Lower leg skin (tissue), 4 donors: ENCODE measurements at regions not wholly inside any gene's neighbourhood (a gene's known extent, or its start where the extent isn't known, plus 50 kb on each side); places are given as distances from the start of the nearest gene placed in this dataset.

Experiments
- DNase-seq, 2 donors: peaks; one replicate each; pipeline ENCODE4 v3.0.0-alpha.2; 2019; ENCODE audit warnings: low spot score in 2 of 2
- H3K4me3 ChIP-seq: fragments of 200-600 bp; sonication (generic); 2 replicates; pipeline ENCODE4 v1.5.1; 2017; ENCODE audit warnings: mild to moderate bottlenecking, low read depth; ENCODE audit not compliant: poor library complexity, severe bottlenecking
- POLR2A ChIP-seq, 2 donors: fragments of 450-650 bp; IDR thresholded peaks; one replicate each; pipeline ENCODE4 v1.6.1; 2016 to 2017; ENCODE audit warnings: antibody characterized with exemption in 2 of 2, mild to moderate bottlenecking in 1 of 2, moderate library complexity in 1 of 2
- WGBS, 2 donors: methylation state at CpG; one replicate each; pipeline ENCODE4 v1.1.5; 2018; 5-methylcytosine and 5-hydroxymethylcytosine counted together
- intact Hi-C: fragments of 100-400 bp; cut with DNase I; formaldehyde crosslinking; loops from one replicate; pipeline ENCODE4 v1.15.0; 2023; ENCODE audit warnings: low total_unique reads
- TF ChIP-seq, protein P1 (sequence below), 3 donors: fragments of 450-650 bp; IDR thresholded peaks; one replicate each; pipeline ENCODE4 v1.5.1; 2016; ENCODE audit warnings: antibody characterized with exemption in 3 of 3, mild to moderate bottlenecking in 3 of 3, moderate library complexity in 2 of 3

DNA sequence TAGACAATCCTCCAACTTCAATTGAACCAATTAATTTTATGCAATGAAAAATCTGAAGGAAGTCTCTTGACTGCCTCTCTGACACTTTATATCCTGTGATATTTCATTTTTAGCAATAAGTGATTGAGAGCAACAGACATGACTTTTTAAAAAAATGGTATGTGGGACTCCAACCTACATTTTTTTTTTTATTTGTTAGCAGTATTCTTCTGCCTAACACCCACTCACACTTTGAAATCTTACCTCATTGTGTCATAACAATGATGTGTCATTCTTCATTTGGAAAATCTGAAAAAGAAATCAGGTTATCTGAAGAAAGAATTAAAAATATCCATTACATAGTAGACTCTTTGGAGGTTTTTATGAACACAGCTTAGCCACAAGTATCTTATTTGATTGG lies 541.3 kb upstream of the KCNMB2 start:
- intact Hi-C loops, result no loop called here
- no peak for DNase-seq
- no peak overlapping the region for H3K4me3 ChIP-seq
- TF ChIP-seq POLR2A (IDR thresholded peaks at IDR 0.05), result no peak
- TF ChIP-seq, protein P1, sequence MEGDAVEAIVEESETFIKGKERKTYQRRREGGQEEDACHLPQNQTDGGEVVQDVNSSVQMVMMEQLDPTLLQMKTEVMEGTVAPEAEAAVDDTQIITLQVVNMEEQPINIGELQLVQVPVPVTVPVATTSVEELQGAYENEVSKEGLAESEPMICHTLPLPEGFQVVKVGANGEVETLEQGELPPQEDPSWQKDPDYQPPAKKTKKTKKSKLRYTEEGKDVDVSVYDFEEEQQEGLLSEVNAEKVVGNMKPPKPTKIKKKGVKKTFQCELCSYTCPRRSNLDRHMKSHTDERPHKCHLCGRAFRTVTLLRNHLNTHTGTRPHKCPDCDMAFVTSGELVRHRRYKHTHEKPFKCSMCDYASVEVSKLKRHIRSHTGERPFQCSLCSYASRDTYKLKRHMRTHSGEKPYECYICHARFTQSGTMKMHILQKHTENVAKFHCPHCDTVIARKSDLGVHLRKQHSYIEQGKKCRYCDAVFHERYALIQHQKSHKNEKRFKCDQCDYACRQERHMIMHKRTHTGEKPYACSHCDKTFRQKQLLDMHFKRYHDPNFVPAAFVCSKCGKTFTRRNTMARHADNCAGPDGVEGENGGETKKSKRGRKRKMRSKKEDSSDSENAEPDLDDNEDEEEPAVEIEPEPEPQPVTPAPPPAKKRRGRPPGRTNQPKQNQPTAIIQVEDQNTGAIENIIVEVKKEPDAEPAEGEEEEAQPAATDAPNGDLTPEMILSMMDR (IDR thresholded peaks at IDR 0.05), result no peak

DNA sequence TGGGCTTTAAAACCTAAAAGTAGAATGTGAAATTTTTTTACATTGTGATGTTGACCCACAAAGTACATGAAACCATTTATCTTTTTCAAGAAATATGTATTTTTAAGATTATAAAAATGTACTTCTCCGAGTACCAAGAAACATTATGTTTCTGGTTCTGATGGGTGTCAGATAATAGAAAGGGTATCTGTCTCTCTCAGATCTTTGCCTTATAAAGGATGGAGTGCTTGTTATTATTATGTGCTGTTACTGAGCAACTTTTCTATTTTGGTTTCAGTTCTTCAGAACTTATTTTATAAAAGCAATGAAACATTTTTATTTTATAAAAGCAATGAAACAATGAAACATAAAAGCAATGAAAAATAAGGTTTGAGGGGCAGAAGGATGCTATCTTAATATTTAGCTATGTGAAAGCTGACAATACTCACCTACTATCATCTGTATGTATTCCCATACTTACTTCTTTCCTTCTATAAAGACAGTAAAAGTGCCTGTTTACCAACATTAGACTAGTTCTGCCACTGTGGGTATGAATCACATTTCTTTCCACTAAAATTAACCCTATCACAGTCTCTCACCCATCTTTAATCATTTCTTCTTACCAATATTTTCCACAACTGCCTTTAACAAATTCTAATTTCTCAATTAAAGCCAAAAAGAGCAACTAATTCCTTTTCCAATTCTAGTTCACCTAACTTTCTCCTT lies 540.7 kb upstream of the KCNMB2 start:
- H3K4me3 ChIP-seq, result no peak overlapping the region
- WGBS, 2 donors, result 88% methylated on average over 1 of the region's 1 CpG
- intact Hi-C loops, result no loop called here
- TF ChIP-seq POLR2A (IDR thresholded peaks at IDR 0.05), result no peak
- TF ChIP-seq, protein P1 (IDR thresholded peaks at IDR 0.05), result no peak
- DNase-seq, result no peak

DNA sequence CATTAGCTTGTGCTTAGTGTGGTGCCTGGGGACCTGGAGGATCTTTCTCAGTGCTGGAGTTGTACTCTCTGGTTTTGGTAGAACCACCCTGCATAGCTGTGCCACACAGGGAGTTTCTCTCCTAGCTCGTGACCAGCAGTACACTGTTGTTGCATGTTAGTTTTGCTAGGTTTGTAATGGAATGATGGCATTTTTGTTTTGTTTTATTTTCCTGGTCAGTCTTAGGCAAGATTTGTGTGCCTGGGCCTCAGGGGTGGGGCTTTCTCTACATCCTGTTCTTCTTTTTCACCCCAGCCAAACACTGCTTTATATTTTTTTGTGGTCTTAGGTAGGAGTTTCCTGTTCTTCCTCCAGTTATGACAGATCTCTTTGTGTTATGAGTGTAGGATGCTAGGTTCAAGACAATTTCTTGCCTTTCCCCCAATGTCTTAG lies 534.5 kb upstream of the KCNMB2 start:
- intact Hi-C loops, result no loop called here
- DNase-seq, result peak in 1 of 2 donors; percentile 13
- no peak for TF ChIP-seq POLR2A (IDR thresholded peaks at IDR 0.05)
- TF ChIP-seq, protein P1 (IDR thresholded peaks at IDR 0.05), result no peak
- WGBS, 2 donors, result 61 to 93% methylated on average over 1 of the region's 1 CpG
- no peak overlapping the region for H3K4me3 ChIP-seq

DNA sequence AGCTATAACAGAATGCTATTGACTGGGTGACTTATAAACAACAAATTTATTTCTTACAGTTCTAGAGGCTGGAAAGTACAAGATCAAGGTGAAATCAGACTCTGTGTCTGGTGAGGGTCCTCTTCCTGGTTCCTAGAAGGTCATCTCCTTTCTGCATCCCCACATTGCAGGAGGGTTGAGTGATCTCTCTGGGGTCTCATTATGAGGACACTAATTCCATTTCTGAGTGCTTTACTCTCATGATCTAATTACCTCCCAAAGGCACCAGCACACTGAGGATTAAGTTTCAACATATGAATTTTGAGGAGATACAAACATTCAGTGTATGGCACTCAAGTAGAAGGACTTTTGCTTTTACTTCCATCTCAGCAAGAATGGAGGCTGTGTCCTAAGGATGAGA lies 534.1 kb upstream of the KCNMB2 start:
- intact Hi-C loops, result no loop called here
- TF ChIP-seq, protein P1 (IDR thresholded peaks at IDR 0.05), result no peak
- DNase-seq, result no peak
- no peak overlapping the region for H3K4me3 ChIP-seq

DNA sequence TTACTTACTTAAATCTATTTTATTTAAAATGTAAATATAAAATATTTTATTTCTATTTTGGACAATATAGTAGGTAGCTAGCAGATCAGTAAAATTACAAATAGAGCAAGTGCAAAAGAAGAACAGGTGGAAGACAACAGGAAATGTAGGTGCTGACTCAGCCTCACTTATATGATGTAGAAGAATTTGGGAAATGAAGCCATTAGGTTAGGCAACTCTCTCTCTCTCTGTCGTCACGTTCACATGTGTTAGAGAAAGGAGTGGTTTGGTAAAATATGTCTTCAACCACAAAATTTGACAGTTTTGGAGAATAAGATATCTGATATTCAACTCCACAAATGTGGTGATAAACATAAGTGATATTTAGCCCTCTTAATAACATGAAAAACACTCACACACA lies 532.5 kb upstream of the KCNMB2 start:
- intact Hi-C loops, result no loop called here
- 62 to 71% methylated on average over 2 of the region's 2 CpGs for WGBS, 2 donors
- no peak for DNase-seq
- no peak overlapping the region for H3K4me3 ChIP-seq
- TF ChIP-seq POLR2A (IDR thresholded peaks at IDR 0.05), result no peak
- TF ChIP-seq, protein P1 (IDR thresholded peaks at IDR 0.05), result no peak

DNA sequence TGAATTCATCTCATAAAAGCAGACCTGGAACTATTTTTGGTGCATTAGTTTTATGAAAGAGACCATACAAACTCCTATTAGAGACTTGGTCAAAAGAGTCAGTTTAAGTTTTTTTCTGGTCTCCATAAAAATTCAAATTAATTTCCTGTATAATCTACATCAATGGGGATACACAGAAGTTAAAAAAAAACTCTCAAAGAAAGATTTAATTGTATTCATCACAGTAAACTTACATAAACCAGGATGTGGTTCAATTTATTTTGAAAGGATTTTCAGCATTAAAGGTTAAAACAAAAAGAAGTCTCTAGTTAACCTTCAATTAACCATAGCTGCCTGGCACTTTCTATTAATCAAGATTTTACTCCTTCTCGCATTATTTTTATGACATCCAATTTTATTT lies 530.3 kb upstream of the KCNMB2 start:
- no peak overlapping the region for H3K4me3 ChIP-seq
- TF ChIP-seq, protein P1 (IDR thresholded peaks at IDR 0.05), result no peak
- no peak for TF ChIP-seq POLR2A (IDR thresholded peaks at IDR 0.05)
- no peak for DNase-seq
- WGBS, 2 donors, result 85 to 92% methylated on average over 1 of the region's 1 CpG
- intact Hi-C loops, result no loop called here
